HepG2 (cell line): ENCODE measurements at regions not wholly inside any gene's neighbourhood (a gene's known extent, or its start where the extent isn't known, plus 50 kb on each side); places are given as distances from the start of the nearest gene placed in this dataset.

Experiments used
- ATAC-seq: fragments of 200-7000 bp; cut with Tn5 transposase; 3 replicates; pipeline ENCODE4 v1.9.1; 2020; ENCODE audit warnings: mild to moderate bottlenecking, moderate library complexity
- BruUV-seq: library from RNA; stranded (reverse); fragments of 400-500 nt; replicated peaks from 2 replicates; lab custom pipeline; 2021; lab: Mats Ljungman, UMichigan
- CTCF ChIA-PET: fragments of 300-600 bp; formaldehyde crosslinking; extraction: SDS; loops from one replicate; lab custom pipeline; 2021; ENCODE audit warnings: low total read pairs, inconsistent platforms, low intra/inter-chr PET ratio; lab: Yijun Ruan, JAX
- POLR2A ChIA-PET: fragments of 350-600 bp; sonication (Branson Sonifier 250); formaldehyde crosslinking; loops from one replicate; lab custom pipeline; 2020; ENCODE audit warnings: antibody characterized with exemption, inconsistent platforms; lab: Yijun Ruan, JAX
- DNase-seq: peaks from one replicate; pipeline ENCODE4 v3.0.0-alpha.2; 2015; ENCODE audit warnings: low spot score
- FAIRE-seq: peaks from 3 replicates; lab custom pipeline; 2011; peaks lifted over from hg19 to GRCh38; lab: Jason Lieb, UNC
- H2AFZ ChIP-seq: one replicate; pipeline ENCODE4 v1.6.1; 2011; ENCODE audit warnings: low read length, inconsistent platforms
- H3K27ac ChIP-seq: fragments of 300-600 bp; 3 replicates; pipeline ENCODE4 v1.8.0; 2011; ENCODE audit warnings: mixed run types, mild to moderate bottlenecking, mixed read lengths, low read length, inconsistent platforms; ENCODE audit not compliant: insufficient read depth; ENCODE audit errors: extremely low read length
- H3K27me3 ChIP-seq, 2 experiments: fragments of 200-600 bp in 1 of 2; 2 replicates in 1 of 2; 3 replicates in 1 of 2; pipeline versions ENCODE4 v1.6.0 to v1.8.0; 2011; ENCODE audit warnings: low read length in 2 of 2, mild to moderate bottlenecking in 2 of 2, moderate library complexity in 2 of 2, inconsistent platforms in 1 of 2; ENCODE audit not compliant: insufficient read depth in 2 of 2, control insufficient read depth in 1 of 2
- H3K36me3 ChIP-seq, 2 experiments: fragments of 200-600 bp in 1 of 2; replicated peaks in 1 of 2; 2 replicates in 1 of 2; 3 replicates in 1 of 2; pipeline versions ENCODE4 v1.5.1 to v1.8.0; 2011; ENCODE audit warnings: low read length in 2 of 2, inconsistent platforms in 1 of 2; ENCODE audit not compliant: insufficient read depth in 2 of 2, control insufficient read depth in 1 of 2
- H3K4me1 ChIP-seq: 2 replicates; pipeline ENCODE4 v1.5.1; 2012; ENCODE audit warnings: low read length, inconsistent platforms; ENCODE audit not compliant: insufficient read depth
- H3K4me2 ChIP-seq: 2 replicates; pipeline ENCODE4 v1.6.0; 2011; ENCODE audit warnings: low read depth, low read length, inconsistent platforms
- H3K4me3 ChIP-seq, 3 experiments: fragments of 200-600 bp in 1 of 3; sonication (generic), shearing (Covaris generic) in 1 of 3; replicated peaks in 1 of 3; 2 replicates each; pipeline ENCODE4 v1.5.1; 2011 to 2016; ENCODE audit warnings: low read length in 3 of 3, inconsistent platforms in 2 of 3, low read depth in 2 of 3, mild to moderate bottlenecking in 2 of 3, control low read depth in 1 of 3, mixed read lengths in 1 of 3; ENCODE audit not compliant: insufficient read depth in 1 of 3
- H3K79me2 ChIP-seq: one replicate; pipeline ENCODE4 v1.6.1; 2011; ENCODE audit warnings: low read length, inconsistent platforms; ENCODE audit not compliant: insufficient read depth
- H3K9ac ChIP-seq: 2 replicates; pipeline ENCODE4 v1.6.0; 2011; ENCODE audit warnings: mild to moderate bottlenecking, low read depth, low read length, inconsistent platforms; ENCODE audit not compliant: insufficient read depth
- H3K9me3 ChIP-seq: 2 replicates; pipeline ENCODE4 v1.5.1; 2012; ENCODE audit warnings: mild to moderate bottlenecking, low read length
- H4K20me1 ChIP-seq: 2 replicates; pipeline ENCODE4 v1.6.0; 2011; ENCODE audit warnings: inconsistent platforms, mild to moderate bottlenecking, low read length, moderate library complexity; ENCODE audit not compliant: insufficient read depth
- CREM ChIP-seq, 2 experiments: sonication (generic) in 1 of 2; formaldehyde crosslinking in 1 of 2; IDR thresholded peaks; 2 replicates each; pipeline versions ENCODE4 v1.4.0 to v1.6.1; 2016 to 2020; ENCODE audit warnings: antibody characterized with exemption in 1 of 2, mild to moderate bottlenecking in 1 of 2, missing genetic modification reagents in 1 of 2
- DBP ChIP-seq: sonication (generic); formaldehyde crosslinking; IDR thresholded peaks from 2 replicates; pipeline ENCODE4 v1.4.0; 2020; ENCODE audit warnings: missing genetic modification reagents; ENCODE audit errors: not compliant biosample characterization
- FOXA1 ChIP-seq, 2 experiments: fragments of 450-650 bp in 1 of 2; sonication (generic) in 1 of 2; formaldehyde crosslinking in 1 of 2; IDR thresholded peaks; 2 replicates each; pipeline versions ENCODE4 v1.4.0 to v1.6.1; 2016 to 2020; ENCODE audit warnings: missing genetic modification reagents in 1 of 2
- GRHL1 ChIP-seq: sonication (generic); formaldehyde crosslinking; conservative IDR thresholded peaks from 2 replicates; pipeline ENCODE4 v1.8.0; 2022; ENCODE audit warnings: missing genetic modification reagents
- KDM2A ChIP-seq: sonication (generic); formaldehyde crosslinking; IDR thresholded peaks from 2 replicates; pipeline ENCODE4 v1.4.0; 2020; ENCODE audit warnings: low read depth, missing genetic modification reagents, borderline replicate concordance
- PHF5A ChIP-seq: IDR thresholded peaks from one replicate; pipeline ENCODE4 v1.6.1; 2018; ENCODE audit warnings: low read depth, missing genetic modification reagents; ENCODE audit not compliant: unreplicated experiment
- RORA ChIP-seq: sonication (generic); formaldehyde crosslinking; IDR thresholded peaks from 2 replicates; pipeline ENCODE4 v1.5.0; 2020; ENCODE audit warnings: mild to moderate bottlenecking, missing genetic modification reagents, moderate library complexity
- TEF ChIP-seq: sonication (generic); formaldehyde crosslinking; IDR thresholded peaks from 2 replicates; pipeline ENCODE4 v1.5.0; 2020; ENCODE audit warnings: missing genetic modification reagents
- TP53 ChIP-seq: sonication (generic); formaldehyde crosslinking; conservative IDR thresholded peaks from 2 replicates; pipeline ENCODE4 v1.4.0; 2020; ENCODE audit warnings: missing genetic modification reagents
- ZFP62 ChIP-seq: sonication (generic); formaldehyde crosslinking; IDR thresholded peaks from 2 replicates; pipeline ENCODE4 v1.4.0; 2020; ENCODE audit warnings: missing genetic modification reagents
- ZNF484 ChIP-seq: sonication (generic); formaldehyde crosslinking; IDR thresholded peaks from 2 replicates; pipeline ENCODE4 v1.5.1; 2020; ENCODE audit warnings: mild to moderate bottlenecking, low read depth, missing genetic modification reagents, borderline replicate concordance
- ZNF503 ChIP-seq: sonication (generic); formaldehyde crosslinking; IDR thresholded peaks from 2 replicates; pipeline ENCODE4 v1.4.0; 2020; ENCODE audit warnings: missing genetic modification reagents
- WGBS: methylation state at CpG from one replicate; pipeline ENCODE4 v1.1.6; 2017; ENCODE audit warnings: low lambda C conversion rate; 5-methylcytosine and 5-hydroxymethylcytosine counted together
- in situ Hi-C: cut with HindIII; loops from 2 replicates; pipeline ENCODE4 v1.10.0; 2017; ENCODE audit warnings: low pct_unique_long_range_greater_than_20kb; ENCODE audit not compliant: extremely low pct_ligation_motif_present
- intact Hi-C: fragments of 100-400 bp; cut with micrococcal nuclease; formaldehyde crosslinking; loops from one replicate; pipeline ENCODE4 v1.10.0; 2022; ENCODE audit not compliant: unreplicated experiment

- CTCF ChIA-PET, result no interaction called here
Measured at GRCh38 chr18:57210716-57211411, 64.0 kb downstream of the BOD1L2 start.

More at GRCh38 chr18:57210716-57211411, 64.0 kb downstream of the BOD1L2 start:
- in situ Hi-C loops, result no loop called here
- no peak for FAIRE-seq
- Histone ChIP-seq H3K4me2 (peak overlapping the region; percentile 29), H3K36me3 (no peaks in the 10 kb centered on the region), H2AFZ (no peak overlapping the region), H3K9ac (no peak overlapping the region), H3K79me2 (no peaks in the 10 kb centered on the region), H3K9me3 (no peaks in the 10 kb centered on the region), H4K20me1 (no peaks in the 10 kb centered on the region), H3K4me3 (no peak overlapping the region), H3K4me1 (peaks cover 14% of the 10 kb centered on the region), H3K27me3 (no peaks in the 10 kb centered on the region), H3K27ac (no peak overlapping the region)
- intact Hi-C loops, result no loop called here
- DNase-seq, result peak; percentile 9
- peak; percentile 53 for ATAC-seq
- no TSS peak for BruUV-seq
- no peak for TF ChIP-seq PHF5A (CRISPR knock-in tag)
- no peak for TF ChIP-seq TEF (CRISPR knock-in tag)
- no peak for TF ChIP-seq ZNF503
- no peak for TF ChIP-seq ZFP62
- TF ChIP-seq DBP (CRISPR knock-in tag), result no peak
- no peak for TF ChIP-seq FOXA1 (IDR thresholded peaks at IDR 0.05)
- TF ChIP-seq FOXA1 (CRISPR knock-in tag; IDR thresholded peaks at IDR 0.05), result no peak
- TF ChIP-seq TP53 (CRISPR knock-in tag), result no peak
- TF ChIP-seq KDM2A, result no peak
- TF ChIP-seq RORA (CRISPR knock-in tag), result no peak
- TF ChIP-seq CREM (IDR thresholded peaks at IDR 0.05), result no peak
- no peak for TF ChIP-seq CREM (CRISPR knock-in tag; IDR thresholded peaks at IDR 0.05)
- no peak for TF ChIP-seq ZNF484
- TF ChIP-seq GRHL1 (CRISPR knock-in tag), result no peak
- POLR2A ChIA-PET, result no interaction called here
- WGBS, result 0% methylated on average over 1 of the region's 1 CpG
